ENCODE measurements at regions not wholly inside any gene's neighbourhood (a gene's known extent, or its start where the extent isn't known, plus 50 kb on each side); places are given as distances from the start of the nearest gene placed in this dataset.

- Histone ChIP-seq H3K9me3 (ENCODE audit: control insufficient read depth in 5 of 5, low read length in 5 of 5) (no peaks in the 10 kb centered on the region), H3K4me3 (ENCODE audit: low read depth in 1 of 5, low read length in 5 of 5) (peak overlapping the region in 2 of 5 donors; percentile 27 to 34), H3K9ac (ENCODE audit: low read length in 5 of 5) (no peak overlapping the region)
Measured at GRCh38 chr18:34039201-34039600, 185.5 kb downstream of the NOL4 start.

GRCh38 chr18:34038086-34038485 lies 186.6 kb downstream of the NOL4 start:
- Histone ChIP-seq H3K9me3 (ENCODE audit: control insufficient read depth in 5 of 5, low read length in 5 of 5) (peaks cover 0 to 2% (median 0%) of the 10 kb centered on the region in 5 donors), H3K27ac (ENCODE audit: low read depth, low read length) (no peak overlapping the region), H3K27me3 (ENCODE audit: control insufficient read depth in 5 of 5, insufficient read depth in 4 of 5, low read length in 5 of 5) (no peaks in the 10 kb centered on the region), H3K36me3 (ENCODE audit: control insufficient read depth in 5 of 5, insufficient read depth in 5 of 5, low read length in 5 of 5) (no peaks in the 10 kb centered on the region), H3K4me3 (ENCODE audit: low read depth in 1 of 5, low read length in 5 of 5) (no peak overlapping the region), H3K4me1 (ENCODE audit: control insufficient read depth in 5 of 5, insufficient read depth in 5 of 5, low read length in 5 of 5) (peaks cover 0 to 3% (median 0%) of the 10 kb centered on the region in 5 donors), H3K9ac (ENCODE audit: low read length in 5 of 5) (no peak overlapping the region)

More at GRCh38 chr18:34039201-34039600, 185.5 kb downstream of the NOL4 start:
- Histone ChIP-seq H3K27me3 (ENCODE audit: control insufficient read depth in 5 of 5, insufficient read depth in 4 of 5, low read length in 5 of 5) (no peaks in the 10 kb centered on the region), H3K27ac (ENCODE audit: low read depth, low read length) (no peak overlapping the region), H3K36me3 (ENCODE audit: control insufficient read depth in 5 of 5, insufficient read depth in 5 of 5, low read length in 5 of 5) (no peaks in the 10 kb centered on the region), H3K4me1 (ENCODE audit: control insufficient read depth in 5 of 5, insufficient read depth in 5 of 5, low read length in 5 of 5) (peaks cover 0 to 3% (median 0%) of the 10 kb centered on the region in 5 donors)

GRCh38 chr18:34033968-34034367 lies 190.7 kb downstream of the NOL4 start:
- Histone ChIP-seq H3K4me1 (ENCODE audit: control insufficient read depth in 5 of 5, insufficient read depth in 5 of 5, low read length in 5 of 5) (no peaks in the 10 kb centered on the region), H3K9me3 (ENCODE audit: control insufficient read depth in 5 of 5, low read length in 5 of 5) (peaks cover 2 to 9% (median 6%) of the 10 kb centered on the region in 5 donors), H3K9ac (ENCODE audit: low read length in 5 of 5) (no peak overlapping the region), H3K4me3 (ENCODE audit: low read depth in 1 of 5, low read length in 5 of 5) (no peak overlapping the region), H3K36me3 (ENCODE audit: control insufficient read depth in 5 of 5, insufficient read depth in 5 of 5, low read length in 5 of 5) (no peaks in the 10 kb centered on the region), H3K27ac (ENCODE audit: low read depth, low read length) (no peak overlapping the region), H3K27me3 (ENCODE audit: control insufficient read depth in 5 of 5, insufficient read depth in 4 of 5, low read length in 5 of 5) (no peaks in the 10 kb centered on the region)

GRCh38 chr18:34031810-34032209 lies 192.9 kb downstream of the NOL4 start:
- Histone ChIP-seq H3K36me3 (ENCODE audit: control insufficient read depth in 5 of 5, insufficient read depth in 5 of 5, low read length in 5 of 5) (no peaks in the 10 kb centered on the region), H3K27me3 (ENCODE audit: control insufficient read depth in 5 of 5, insufficient read depth in 4 of 5, low read length in 5 of 5) (no peaks in the 10 kb centered on the region), H3K9me3 (ENCODE audit: control insufficient read depth in 5 of 5, low read length in 5 of 5) (peaks cover 2 to 9% (median 6%) of the 10 kb centered on the region in 5 donors)

GRCh38 chr18:34028324-34028723 lies 196.4 kb downstream of the NOL4 start:
- Histone ChIP-seq H3K27ac (ENCODE audit: low read depth, low read length) (no peak overlapping the region), H3K36me3 (ENCODE audit: control insufficient read depth in 5 of 5, insufficient read depth in 5 of 5, low read length in 5 of 5) (no peaks in the 10 kb centered on the region), H3K4me1 (ENCODE audit: control insufficient read depth in 5 of 5, insufficient read depth in 5 of 5, low read length in 5 of 5) (no peaks in the 10 kb centered on the region), H3K9me3 (ENCODE audit: control insufficient read depth in 5 of 5, low read length in 5 of 5) (peaks cover 0 to 9% (median 6%) of the 10 kb centered on the region in 5 donors), H3K27me3 (ENCODE audit: control insufficient read depth in 5 of 5, insufficient read depth in 4 of 5, low read length in 5 of 5) (no peaks in the 10 kb centered on the region), H3K4me3 (ENCODE audit: low read depth in 1 of 5, low read length in 5 of 5) (no peak overlapping the region), H3K9ac (ENCODE audit: low read length in 5 of 5) (no peak overlapping the region)

More at GRCh38 chr18:34031810-34032209, 192.9 kb downstream of the NOL4 start:
- Histone ChIP-seq H3K4me1 (ENCODE audit: control insufficient read depth in 5 of 5, insufficient read depth in 5 of 5, low read length in 5 of 5) (no peaks in the 10 kb centered on the region), H3K4me3 (ENCODE audit: low read depth in 1 of 5, low read length in 5 of 5) (no peak overlapping the region), H3K9ac (ENCODE audit: low read length in 5 of 5) (no peak overlapping the region), H3K27ac (ENCODE audit: low read depth, low read length) (no peak overlapping the region)

GRCh38 chr18:34025191-34025801 lies 199.4 kb downstream of the NOL4 start:
- no peaks in the 10 kb centered on the region for H3K4me1 ChIP-seq (ENCODE audit: control insufficient read depth in 5 of 5, insufficient read depth in 5 of 5, low read length in 5 of 5)
- no peak overlapping the region for H3K9ac ChIP-seq (ENCODE audit: low read length in 5 of 5)
- H3K27ac ChIP-seq (ENCODE audit: low read depth, low read length) = no peak overlapping the region
- H3K4me3 ChIP-seq (ENCODE audit: low read depth in 1 of 5, low read length in 5 of 5) = no peak overlapping the region
- no peaks in the 10 kb centered on the region for H3K9me3 ChIP-seq (ENCODE audit: control insufficient read depth in 5 of 5, low read length in 5 of 5)
- H3K27me3 ChIP-seq (ENCODE audit: control insufficient read depth in 5 of 5, insufficient read depth in 4 of 5, low read length in 5 of 5) = no peaks in the 10 kb centered on the region
- no peaks in the 10 kb centered on the region for H3K36me3 ChIP-seq (ENCODE audit: control insufficient read depth in 5 of 5, insufficient read depth in 5 of 5, low read length in 5 of 5)

- no peak overlapping the region for H3K9ac ChIP-seq (ENCODE audit: low read length in 5 of 5)
- no peaks in the 10 kb centered on the region for H3K27me3 ChIP-seq (ENCODE audit: control insufficient read depth in 5 of 5, insufficient read depth in 4 of 5, low read length in 5 of 5)
- H3K36me3 ChIP-seq (ENCODE audit: control insufficient read depth in 5 of 5, insufficient read depth in 5 of 5, low read length in 5 of 5) = no peaks in the 10 kb centered on the region
- H3K27ac ChIP-seq (ENCODE audit: low read depth, low read length) = no peak overlapping the region
- H3K9me3 ChIP-seq (ENCODE audit: control insufficient read depth in 5 of 5, low read length in 5 of 5) = no peaks in the 10 kb centered on the region
- H3K4me3 ChIP-seq (ENCODE audit: low read depth in 1 of 5, low read length in 5 of 5) = no peak overlapping the region
- H3K4me1 ChIP-seq (ENCODE audit: control insufficient read depth in 5 of 5, insufficient read depth in 5 of 5, low read length in 5 of 5) = no peaks in the 10 kb centered on the region
Measured at GRCh38 chr18:34023471-34023870, 201.2 kb downstream of the NOL4 start.

GRCh38 chr18:34018336-34018735 lies 206.4 kb downstream of the NOL4 start:
- no peaks in the 10 kb centered on the region for H3K4me1 ChIP-seq (ENCODE audit: control insufficient read depth in 5 of 5, insufficient read depth in 5 of 5, low read length in 5 of 5)
- no peaks in the 10 kb centered on the region for H3K36me3 ChIP-seq (ENCODE audit: control insufficient read depth in 5 of 5, insufficient read depth in 5 of 5, low read length in 5 of 5)
- no peak overlapping the region for H3K9ac ChIP-seq (ENCODE audit: low read length in 5 of 5)
- no peaks in the 10 kb centered on the region for H3K27me3 ChIP-seq (ENCODE audit: control insufficient read depth in 5 of 5, insufficient read depth in 4 of 5, low read length in 5 of 5)
- no peak overlapping the region for H3K27ac ChIP-seq (ENCODE audit: low read depth, low read length)
- H3K4me3 ChIP-seq (ENCODE audit: low read depth in 1 of 5, low read length in 5 of 5) = no peak overlapping the region
- H3K9me3 ChIP-seq (ENCODE audit: control insufficient read depth in 5 of 5, low read length in 5 of 5) = no peaks in the 10 kb centered on the region

GRCh38 chr18:34003687-34004086 lies 221.0 kb downstream of the NOL4 start:
- Histone ChIP-seq H3K4me3 (ENCODE audit: low read depth in 1 of 5, low read length in 5 of 5) (no peak overlapping the region), H3K36me3 (ENCODE audit: control insufficient read depth in 5 of 5, insufficient read depth in 5 of 5, low read length in 5 of 5) (no peaks in the 10 kb centered on the region), H3K27me3 (ENCODE audit: control insufficient read depth in 5 of 5, insufficient read depth in 4 of 5, low read length in 5 of 5) (no peaks in the 10 kb centered on the region), H3K9me3 (ENCODE audit: control insufficient read depth in 5 of 5, low read length in 5 of 5) (peaks cover 0 to 4% (median 0%) of the 10 kb centered on the region in 5 donors), H3K27ac (ENCODE audit: low read depth, low read length) (no peak overlapping the region), H3K9ac (ENCODE audit: low read length in 5 of 5) (no peak overlapping the region), H3K4me1 (ENCODE audit: control insufficient read depth in 5 of 5, insufficient read depth in 5 of 5, low read length in 5 of 5) (no peaks in the 10 kb centered on the region)

- Histone ChIP-seq H3K27ac (ENCODE audit: low read depth, low read length) (no peak overlapping the region), H3K4me3 (ENCODE audit: low read depth in 1 of 5, low read length in 5 of 5) (no peak overlapping the region), H3K9me3 (ENCODE audit: control insufficient read depth in 5 of 5, low read length in 5 of 5) (peaks cover 0 to 5% (median 0%) of the 10 kb centered on the region in 5 donors), H3K4me1 (ENCODE audit: control insufficient read depth in 5 of 5, insufficient read depth in 5 of 5, low read length in 5 of 5) (no peaks in the 10 kb centered on the region), H3K36me3 (ENCODE audit: control insufficient read depth in 5 of 5, insufficient read depth in 5 of 5, low read length in 5 of 5) (no peaks in the 10 kb centered on the region), H3K9ac (ENCODE audit: low read length in 5 of 5) (no peak overlapping the region), H3K27me3 (ENCODE audit: control insufficient read depth in 5 of 5, insufficient read depth in 4 of 5, low read length in 5 of 5) (no peaks in the 10 kb centered on the region)
Measured at GRCh38 chr18:34002130-34002529, 222.6 kb downstream of the NOL4 start.
